ENCODE measurements at regions not wholly inside any gene's neighbourhood (a gene's known extent, or its start where the extent isn't known, plus 50 kb on each side); places are given as distances from the start of the nearest gene placed in this dataset.

- no peak overlapping the region for H3K4me2 ChIP-seq (ENCODE audit: low read length)
- H3K4me1 ChIP-seq (ENCODE audit: control insufficient read depth, low read length) = peaks cover 14% of the 10 kb centered on the region
- H3K9me2 ChIP-seq (replicated peaks; ENCODE audit: control insufficient read depth, low read length) = no peaks in the 10 kb centered on the region
- no peak overlapping the region for H3K4me3 ChIP-seq (ENCODE audit: low read length)
- no peaks in the 10 kb centered on the region for H4K20me1 ChIP-seq (ENCODE audit: control insufficient read depth, insufficient read depth, low read depth, low read length)
- TF ChIP-seq, protein P1, sequence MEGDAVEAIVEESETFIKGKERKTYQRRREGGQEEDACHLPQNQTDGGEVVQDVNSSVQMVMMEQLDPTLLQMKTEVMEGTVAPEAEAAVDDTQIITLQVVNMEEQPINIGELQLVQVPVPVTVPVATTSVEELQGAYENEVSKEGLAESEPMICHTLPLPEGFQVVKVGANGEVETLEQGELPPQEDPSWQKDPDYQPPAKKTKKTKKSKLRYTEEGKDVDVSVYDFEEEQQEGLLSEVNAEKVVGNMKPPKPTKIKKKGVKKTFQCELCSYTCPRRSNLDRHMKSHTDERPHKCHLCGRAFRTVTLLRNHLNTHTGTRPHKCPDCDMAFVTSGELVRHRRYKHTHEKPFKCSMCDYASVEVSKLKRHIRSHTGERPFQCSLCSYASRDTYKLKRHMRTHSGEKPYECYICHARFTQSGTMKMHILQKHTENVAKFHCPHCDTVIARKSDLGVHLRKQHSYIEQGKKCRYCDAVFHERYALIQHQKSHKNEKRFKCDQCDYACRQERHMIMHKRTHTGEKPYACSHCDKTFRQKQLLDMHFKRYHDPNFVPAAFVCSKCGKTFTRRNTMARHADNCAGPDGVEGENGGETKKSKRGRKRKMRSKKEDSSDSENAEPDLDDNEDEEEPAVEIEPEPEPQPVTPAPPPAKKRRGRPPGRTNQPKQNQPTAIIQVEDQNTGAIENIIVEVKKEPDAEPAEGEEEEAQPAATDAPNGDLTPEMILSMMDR (IDR thresholded peaks at IDR 0.05; ENCODE audit: low read depth, low read length, poor library complexity, severe bottlenecking) = no peak
- H3F3A ChIP-seq (ENCODE audit: control insufficient read depth, insufficient read depth) = no peaks in the 10 kb centered on the region
- no peak overlapping the region for H3K27ac ChIP-seq (ENCODE audit: low read depth, low read length)
- no peaks in the 10 kb centered on the region for H3K79me2 ChIP-seq (ENCODE audit: control insufficient read depth, low read length)
- no peaks in the 10 kb centered on the region for H3K9me3 ChIP-seq (ENCODE audit: control insufficient read depth, insufficient read depth, low read length)
- H3K36me3 ChIP-seq (ENCODE audit: control insufficient read depth, low read length) = no peaks in the 10 kb centered on the region
- no peaks in the 10 kb centered on the region for H3K27me3 ChIP-seq (ENCODE audit: control insufficient read depth, low read length)
Measured at GRCh38 chr7:106767078-106767477, 98.0 kb upstream of the PIK3CG start.

DNA sequence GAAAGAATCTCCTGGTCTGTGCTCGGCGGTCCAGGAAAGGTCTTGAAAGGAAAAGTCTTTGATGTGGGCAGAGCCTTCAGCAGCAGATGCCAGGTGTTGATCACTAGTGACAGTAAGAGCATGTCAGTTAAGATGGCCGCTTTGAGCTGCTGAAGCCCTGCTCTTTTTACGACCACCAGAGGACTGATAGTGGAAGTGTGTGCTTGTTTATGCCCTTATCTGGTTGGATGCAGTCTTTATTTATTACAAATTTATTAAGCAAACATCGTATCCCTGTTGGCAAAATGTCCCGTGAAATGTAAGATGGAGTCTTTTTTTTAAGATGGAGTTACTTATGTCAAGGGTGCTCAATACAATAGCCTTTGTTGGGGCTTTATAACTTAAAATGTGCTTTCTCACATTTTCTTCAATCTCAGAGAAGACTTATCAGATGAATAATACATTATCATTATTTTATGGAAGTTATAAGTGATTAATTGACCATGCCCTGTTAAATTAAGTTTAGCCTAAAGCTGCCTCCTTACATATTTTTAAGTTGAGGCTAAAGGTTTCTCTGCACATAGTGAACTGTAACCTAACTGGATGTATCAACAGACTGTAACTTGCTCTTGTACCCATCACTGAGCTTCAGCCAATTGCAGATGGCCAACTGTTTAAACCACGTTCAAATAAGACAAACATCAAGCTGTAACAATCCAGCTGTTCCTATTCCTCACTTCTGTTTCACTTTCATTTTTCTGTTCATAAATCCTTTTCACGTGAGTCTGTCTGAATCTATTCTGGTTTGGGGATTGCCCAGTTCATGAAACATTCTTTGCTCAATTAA lies 97.4 kb upstream of the PIK3CG start:
- Histone ChIP-seq H3K79me2 (ENCODE audit: control insufficient read depth, low read length) (no peaks in the 10 kb centered on the region), H3K27me3 (ENCODE audit: control insufficient read depth, low read length) (no peaks in the 10 kb centered on the region), H3K36me3 (ENCODE audit: control insufficient read depth, low read length) (no peaks in the 10 kb centered on the region), H3K4me3 (ENCODE audit: low read length) (peak overlapping the region; percentile 38), H3K4me1 (ENCODE audit: control insufficient read depth, low read length) (peaks cover 14% of the 10 kb centered on the region), H3K4me2 (ENCODE audit: low read length) (peak overlapping the region; percentile 30), H3K9me3 (ENCODE audit: control insufficient read depth, insufficient read depth, low read length) (no peaks in the 10 kb centered on the region), H4K20me1 (ENCODE audit: control insufficient read depth, insufficient read depth, low read depth, low read length) (no peaks in the 10 kb centered on the region), H3K9me2 (replicated peaks; ENCODE audit: control insufficient read depth, low read length) (no peaks in the 10 kb centered on the region), H3K27ac (ENCODE audit: low read depth, low read length) (no peak overlapping the region), H3F3A (ENCODE audit: control insufficient read depth, insufficient read depth) (no peaks in the 10 kb centered on the region)
- TF ChIP-seq EZH2phosphoT487 (IDR thresholded peaks at IDR 0.05; ENCODE audit: borderline replicate concordance, low read length) = no peak
- TF ChIP-seq, protein P1 (IDR thresholded peaks at IDR 0.05; ENCODE audit: low read depth, low read length, poor library complexity, severe bottlenecking) = no peak

DNA sequence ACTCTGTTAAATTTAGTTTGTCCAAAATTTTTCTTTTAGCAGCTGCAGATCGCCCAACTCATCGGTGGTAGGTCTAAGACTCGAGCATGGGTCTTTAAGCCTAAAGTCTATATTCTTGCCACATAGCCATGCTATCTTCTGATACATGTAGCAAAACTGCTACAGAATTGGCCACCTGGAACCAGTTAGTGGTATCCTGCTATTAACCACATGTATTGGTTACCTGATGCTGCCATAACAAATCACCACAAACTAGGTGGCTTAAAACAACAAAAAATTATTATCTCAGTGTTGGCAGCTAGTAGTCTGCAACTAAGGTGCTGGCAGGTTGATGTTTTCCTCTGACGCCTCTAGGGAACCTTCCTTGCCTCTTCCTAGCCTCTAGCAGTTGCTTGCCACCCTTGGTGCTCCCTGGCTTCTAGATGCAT lies 96.7 kb upstream of the PIK3CG start:
- Histone ChIP-seq H3K4me3 (ENCODE audit: low read length) (peak overlapping the region; percentile 38), H4K20me1 (ENCODE audit: control insufficient read depth, insufficient read depth, low read depth, low read length) (no peaks in the 10 kb centered on the region), H3K9me3 (ENCODE audit: control insufficient read depth, insufficient read depth, low read length) (no peaks in the 10 kb centered on the region), H3K79me2 (ENCODE audit: control insufficient read depth, low read length) (no peaks in the 10 kb centered on the region), H3K4me2 (ENCODE audit: low read length) (peak overlapping the region; percentile 30), H3K4me1 (ENCODE audit: control insufficient read depth, low read length) (peaks cover 14% of the 10 kb centered on the region), H3K36me3 (ENCODE audit: control insufficient read depth, low read length) (no peaks in the 10 kb centered on the region), H3K9me2 (replicated peaks; ENCODE audit: control insufficient read depth, low read length) (no peaks in the 10 kb centered on the region), H3K27me3 (ENCODE audit: control insufficient read depth, low read length) (0 out of 2 replicates have a peak, but pooled peaks cover 2% of the 10 kb centered on the region), H3K27ac (ENCODE audit: low read depth, low read length) (no peak overlapping the region), H3F3A (ENCODE audit: control insufficient read depth, insufficient read depth) (no peaks in the 10 kb centered on the region)
- TF ChIP-seq, protein P1 (IDR thresholded peaks at IDR 0.05; ENCODE audit: low read depth, low read length, poor library complexity, severe bottlenecking) = no peak
- TF ChIP-seq EZH2phosphoT487 (IDR thresholded peaks at IDR 0.05; ENCODE audit: borderline replicate concordance, low read length) = no peak

All from DOHH2 (cell line).